NCI-H187 (cell line): ENCODE measurements at regions not wholly inside any gene's neighbourhood (a gene's known extent, or its start where the extent isn't known, plus 50 kb on each side); places are given as distances from the start of the nearest gene placed in this dataset.

Experiments used
- DNase-seq, 2 experiments: peaks; one replicate each; lab custom pipeline; 2025; lab: John Stamatoyannopoulos, UW

GRCh38 chr10:36171953-36172940 is 530.2 kb upstream of the FZD8 start:
- no peak for DNase-seq

GRCh38 chr10:36171556-36171952 is 529.5 kb upstream of the FZD8 start:
- DNase-seq: no peak

- DNase-seq: no peak
Observed at GRCh38 chr10:36170943-36171501, 528.9 kb upstream of the FZD8 start.

- no peak for DNase-seq
Observed at GRCh38 chr10:36170142-36170719, 528.1 kb upstream of the FZD8 start.

- no peak for DNase-seq
Observed at GRCh38 chr10:36168777-36169176, 526.7 kb upstream of the FZD8 start.

- DNase-seq: no peak
Observed at GRCh38 chr10:36164556-36165504, 522.7 kb upstream of the FZD8 start.

GRCh38 chr10:36163827-36164226 is 521.7 kb upstream of the FZD8 start:
- no peak for DNase-seq

- DNase-seq: no peak
Observed at GRCh38 chr10:36157486-36157885, 515.4 kb upstream of the FZD8 start.

- no peak for DNase-seq
Observed at GRCh38 chr10:36148207-36148606, 506.1 kb upstream of the FZD8 start.

- no peak for DNase-seq
Observed at GRCh38 chr10:36147529-36147928, 505.4 kb upstream of the FZD8 start.

GRCh38 chr10:36141856-36142560 is 499.9 kb upstream of the FZD8 start:
- DNase-seq: no peak

GRCh38 chr10:36129051-36129450 is 487.0 kb upstream of the FZD8 start:
- no peak for DNase-seq

GRCh38 chr10:36126076-36126475 is 484.0 kb upstream of the FZD8 start:
- DNase-seq: no peak

GRCh38 chr10:36119455-36119854 is 477.4 kb upstream of the FZD8 start:
- DNase-seq: no peak

GRCh38 chr10:36118314-36118713 is 476.2 kb upstream of the FZD8 start:
- DNase-seq: no peak

- no peak for DNase-seq
Observed at GRCh38 chr10:36117890-36118289, 475.8 kb upstream of the FZD8 start.

- no peak for DNase-seq
Observed at GRCh38 chr10:36117231-36117630, 475.1 kb upstream of the FZD8 start.

- DNase-seq: no peak
Observed at GRCh38 chr10:36116731-36117130, 474.6 kb upstream of the FZD8 start.

- DNase-seq: no peak
Observed at GRCh38 chr10:36116040-36116439, 473.9 kb upstream of the FZD8 start.

GRCh38 chr10:36115364-36115763 is 473.3 kb upstream of the FZD8 start:
- DNase-seq: no peak

GRCh38 chr10:36114913-36115312 is 472.8 kb upstream of the FZD8 start:
- no peak for DNase-seq
